ENCODE measurements at regions not wholly inside any gene's neighbourhood (a gene's known extent, or its start where the extent isn't known, plus 50 kb on each side); places are given as distances from the start of the nearest gene placed in this dataset.
"Not testable (repeated sequence)": the region's sequence is repeated elsewhere in the genome, so short reads cannot be mapped to it uniquely, and the experiment has no call there.

- DNase-seq (ENCODE audit: low read depth in 2 of 2): no peak
These were observed 136.3 kb upstream of the ESR1 start for GRCh38 chr6:151671195-151671594.

- DNase-seq (ENCODE audit: low read depth in 2 of 2): no peak
These were observed 132.9 kb upstream of the ESR1 start for GRCh38 chr6:151674578-151674977.

GRCh38 chr6:151675746-151676459, 131.6 kb upstream of the ESR1 start:
- peak; percentile 8 to 41 for DNase-seq (ENCODE audit: low read depth in 2 of 2)

GRCh38 chr6:151676460-151676945, 131.0 kb upstream of the ESR1 start:
- DNase-seq (ENCODE audit: low read depth in 2 of 2): no peak

GRCh38 chr6:151677404-151677803, 130.1 kb upstream of the ESR1 start:
- DNase-seq (ENCODE audit: low read depth in 2 of 2): no peak

GRCh38 chr6:151679081-151679480, 128.4 kb upstream of the ESR1 start:
- DNase-seq (ENCODE audit: low read depth in 2 of 2): no peak

GRCh38 chr6:151679941-151680340, 127.5 kb upstream of the ESR1 start:
- no peak for DNase-seq (ENCODE audit: low read depth in 2 of 2)

GRCh38 chr6:151680846-151681432, 126.5 kb upstream of the ESR1 start:
- DNase-seq (ENCODE audit: low read depth in 2 of 2): no peak

GRCh38 chr6:151681433-151682059, 125.9 kb upstream of the ESR1 start:
- no peak for DNase-seq (ENCODE audit: low read depth in 2 of 2)

- DNase-seq (ENCODE audit: low read depth in 2 of 2): no peak
These were observed 125.2 kb upstream of the ESR1 start for GRCh38 chr6:151682251-151682650.

GRCh38 chr6:151682922-151683321, 124.6 kb upstream of the ESR1 start:
- DNase-seq (ENCODE audit: low read depth in 2 of 2): no peak

GRCh38 chr6:151683381-151683780, 124.1 kb upstream of the ESR1 start:
- no peak for DNase-seq (ENCODE audit: low read depth in 2 of 2)

- DNase-seq (ENCODE audit: low read depth in 2 of 2): no peak
These were observed 117.8 kb upstream of the ESR1 start for GRCh38 chr6:151689499-151690201.

GRCh38 chr6:151690303-151690702, 117.2 kb upstream of the ESR1 start:
- DNase-seq (ENCODE audit: low read depth in 2 of 2): no peak

- DNase-seq (ENCODE audit: low read depth in 2 of 2): no peak
These were observed 116.5 kb upstream of the ESR1 start for GRCh38 chr6:151690768-151691562.

GRCh38 chr6:151692216-151692615, 115.3 kb upstream of the ESR1 start:
- no peak for DNase-seq (ENCODE audit: low read depth in 2 of 2)

- DNase-seq (ENCODE audit: low read depth in 2 of 2): no peak
These were observed 114.1 kb upstream of the ESR1 start for GRCh38 chr6:151693366-151693765.

GRCh38 chr6:151695156-151695555, 112.3 kb upstream of the ESR1 start:
- DNase-seq (ENCODE audit: low read depth in 2 of 2): no peak

- DNase-seq (ENCODE audit: low read depth in 2 of 2): not testable (repeated sequence)
These were observed 111.2 kb upstream of the ESR1 start for GRCh38 chr6:151696302-151696701.

GRCh38 chr6:151698931-151699700, 108.4 kb upstream of the ESR1 start:
- DNase-seq (ENCODE audit: low read depth in 2 of 2): no peak

GRCh38 chr6:151699719-151700118, 107.8 kb upstream of the ESR1 start:
- no peak for DNase-seq (ENCODE audit: low read depth in 2 of 2)
